ENCODE measurements at regions not wholly inside any gene's neighbourhood (a gene's known extent, or its start where the extent isn't known, plus 50 kb on each side); places are given as distances from the start of the nearest gene placed in this dataset.

GRCh38 chr11:111176603-111177002, 68.9 kb upstream of the POU2AF2 start:
- no peak for DNase-seq
- TF ChIP-seq EP300 (IDR thresholded peaks at IDR 0.05) (no peak), CTCF (IDR thresholded peaks at IDR 0.05) (no peak), POLR2A (IDR thresholded peaks at IDR 0.05) (no peak)
- intact Hi-C loops (cut with DNase I) = no loop called here
- no peak overlapping the region for H3K4me3 ChIP-seq
- no peaks in the 10 kb centered on the region for H3K9me3 ChIP-seq
- no peaks in the 10 kb centered on the region for H3K27me3 ChIP-seq
- 77 to 88% (median 84%) methylated on average over 4 of the region's 4 CpGs for WGBS, 3 donors
- H3K4me1 ChIP-seq (ENCODE audit: insufficient read depth) = no peaks in the 10 kb centered on the region
- no peaks in the 10 kb centered on the region for H3K36me3 ChIP-seq
- no peak overlapping the region for H3K27ac ChIP-seq

- Histone ChIP-seq H3K27me3 (no peaks in the 10 kb centered on the region), H3K36me3 (no peaks in the 10 kb centered on the region), H3K4me1 (ENCODE audit: insufficient read depth) (no peaks in the 10 kb centered on the region), H3K4me3 (no peak overlapping the region), H3K27ac (no peak overlapping the region), H3K9me3 (no peaks in the 10 kb centered on the region)
- 94 to 98% (median 95%) methylated on average over 3 of the region's 3 CpGs for WGBS, 3 donors
- no peak for DNase-seq
- no peak for TF ChIP-seq EP300 (IDR thresholded peaks at IDR 0.05)
- TF ChIP-seq POLR2A (IDR thresholded peaks at IDR 0.05) = no peak
- no peak for TF ChIP-seq CTCF (IDR thresholded peaks at IDR 0.05)
- intact Hi-C loops (cut with DNase I) = no loop called here
These were observed 72.3 kb upstream of the POU2AF2 start for GRCh38 chr11:111173221-111173620.

GRCh38 chr11:111172321-111172862, 73.1 kb upstream of the POU2AF2 start:
- Histone ChIP-seq H3K4me3 (no peak overlapping the region), H3K27ac (no peak overlapping the region), H3K27me3 (no peaks in the 10 kb centered on the region), H3K36me3 (no peaks in the 10 kb centered on the region), H3K9me3 (no peaks in the 10 kb centered on the region), H3K4me1 (ENCODE audit: insufficient read depth) (no peaks in the 10 kb centered on the region)
- WGBS, 3 donors = 77 to 84% (median 81%) methylated on average over 3 of the region's 3 CpGs
- no peak for TF ChIP-seq POLR2A (IDR thresholded peaks at IDR 0.05)
- TF ChIP-seq CTCF (IDR thresholded peaks at IDR 0.05) = no peak
- no peak for TF ChIP-seq EP300 (IDR thresholded peaks at IDR 0.05)
- no peak for DNase-seq
- intact Hi-C loops (cut with DNase I) = no loop called here

- Histone ChIP-seq H3K4me1 (ENCODE audit: insufficient read depth) (no peaks in the 10 kb centered on the region), H3K27me3 (no peaks in the 10 kb centered on the region), H3K36me3 (no peaks in the 10 kb centered on the region), H3K4me3 (no peak overlapping the region), H3K9me3 (no peaks in the 10 kb centered on the region), H3K27ac (no peak overlapping the region)
- no peak for TF ChIP-seq POLR2A (IDR thresholded peaks at IDR 0.05)
- no peak for TF ChIP-seq EP300 (IDR thresholded peaks at IDR 0.05)
- DNase-seq = no peak
- intact Hi-C loops (cut with DNase I) = no loop called here
- 89 to 92% (median 91%) methylated on average over 11 of the region's 11 CpGs for WGBS, 3 donors
These were observed 74.7 kb upstream of the POU2AF2 start for GRCh38 chr11:111170761-111171379.

GRCh38 chr11:111169367-111169766, 76.2 kb upstream of the POU2AF2 start:
- no peaks in the 10 kb centered on the region for H3K9me3 ChIP-seq
- no peaks in the 10 kb centered on the region for H3K27me3 ChIP-seq
- no peak for TF ChIP-seq EP300 (IDR thresholded peaks at IDR 0.05)
- no peak for TF ChIP-seq POLR2A (IDR thresholded peaks at IDR 0.05)
- no peak for TF ChIP-seq CTCF (IDR thresholded peaks at IDR 0.05)
- intact Hi-C loops (cut with DNase I) = no loop called here
- DNase-seq = no peak
- WGBS, 3 donors = 89 to 92% (median 89%) methylated on average over 5 of the region's 5 CpGs
- H3K36me3 ChIP-seq = no peaks in the 10 kb centered on the region
- H3K4me3 ChIP-seq = no peak overlapping the region
- H3K27ac ChIP-seq = no peak overlapping the region
- no peaks in the 10 kb centered on the region for H3K4me1 ChIP-seq (ENCODE audit: insufficient read depth)
